SHP77 treated with DMSO at 0.1 percent for 48 hours (cell line): ENCODE measurements at regions not wholly inside any gene's neighbourhood (a gene's known extent, or its start where the extent isn't known, plus 50 kb on each side); places are given as distances from the start of the nearest gene placed in this dataset.

ENCODE experiments used
- DNase-seq: peaks from one replicate; lab custom pipeline; 2025; lab: John Stamatoyannopoulos, UW

DNA sequence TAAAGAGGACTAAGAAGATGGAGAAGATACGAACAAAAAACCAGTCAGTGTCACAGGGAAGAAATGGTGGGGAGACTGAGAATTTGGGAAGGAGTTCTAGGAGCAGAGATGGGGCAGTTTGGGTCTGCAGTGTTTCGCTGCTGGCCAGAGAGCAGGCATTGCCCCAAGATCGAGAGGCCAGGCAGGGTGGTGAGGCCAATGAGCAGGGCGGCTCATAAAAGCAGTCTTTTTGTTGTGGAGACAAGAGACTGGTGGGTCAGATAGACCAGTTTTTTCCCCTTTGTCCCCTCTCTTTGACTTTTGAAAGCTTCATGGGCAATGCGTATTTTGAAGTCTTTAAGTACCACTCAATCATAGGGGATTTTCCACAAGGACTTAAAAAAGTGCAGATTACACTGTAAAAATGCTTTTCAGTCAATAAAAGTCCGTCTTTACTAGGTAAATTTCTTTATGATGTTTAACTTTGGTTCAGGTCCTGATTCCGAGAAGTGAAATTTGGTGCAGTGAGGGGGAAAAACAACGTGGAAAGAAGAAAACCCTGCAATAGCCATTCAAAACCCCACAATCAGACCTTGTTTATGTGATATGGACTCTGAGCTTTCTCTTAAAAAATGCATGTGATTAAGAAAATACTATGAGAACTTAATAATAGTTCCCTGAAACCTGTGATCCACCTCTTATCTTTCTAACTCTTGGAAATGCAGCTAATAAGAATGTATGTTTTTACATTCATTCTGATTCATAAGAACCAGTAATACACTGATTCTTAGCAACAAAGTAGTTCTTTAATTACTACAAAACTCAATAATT, 338.9 kb downstream of the KLF5 start:
- DNase-seq = no peak

DNA sequence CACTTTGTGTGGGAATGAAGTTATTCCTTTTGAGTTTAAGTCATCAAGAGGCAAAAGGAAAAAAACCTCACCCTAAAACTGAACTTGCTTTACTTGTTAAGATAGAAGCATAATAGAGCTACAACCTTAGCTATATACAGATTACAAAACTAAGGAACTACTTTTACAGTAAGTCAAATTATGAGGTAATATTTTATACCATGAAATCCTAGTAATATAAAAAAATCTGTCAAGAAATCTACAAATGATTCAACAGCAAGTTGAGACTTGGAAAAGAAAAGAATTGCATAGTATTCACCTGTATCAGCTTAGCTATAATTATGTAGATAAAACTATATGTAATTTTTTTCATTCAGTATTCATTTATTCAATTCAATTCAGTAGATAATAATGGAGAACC, 335.3 kb downstream of the KLF5 start:
- DNase-seq = no peak

- no peak for DNase-seq
These were observed 331.3 kb downstream of the KLF5 start for GRCh38 chr13:73390100-73390499.

DNA sequence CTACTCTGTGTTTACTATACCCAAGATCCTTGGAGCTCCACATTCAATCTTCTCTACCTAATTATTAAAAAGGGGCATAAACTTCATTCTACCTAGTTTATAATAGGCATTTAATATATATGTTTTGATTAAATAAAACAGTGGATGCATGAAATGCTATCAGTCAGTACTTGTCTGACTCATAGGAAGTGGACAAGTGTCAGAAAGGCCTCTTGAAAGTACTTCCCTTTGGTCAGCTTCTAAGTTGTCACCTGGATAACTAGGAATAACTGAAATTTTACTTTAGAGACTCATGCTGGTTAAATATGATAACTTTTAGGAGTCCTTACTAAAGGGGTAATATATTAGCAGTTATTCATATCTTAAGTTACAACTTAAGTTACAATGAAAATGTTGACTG, 329.8 kb downstream of the KLF5 start:
- no peak for DNase-seq

- DNase-seq = no peak
These were observed 328.5 kb downstream of the KLF5 start for GRCh38 chr13:73387318-73387717.

DNA sequence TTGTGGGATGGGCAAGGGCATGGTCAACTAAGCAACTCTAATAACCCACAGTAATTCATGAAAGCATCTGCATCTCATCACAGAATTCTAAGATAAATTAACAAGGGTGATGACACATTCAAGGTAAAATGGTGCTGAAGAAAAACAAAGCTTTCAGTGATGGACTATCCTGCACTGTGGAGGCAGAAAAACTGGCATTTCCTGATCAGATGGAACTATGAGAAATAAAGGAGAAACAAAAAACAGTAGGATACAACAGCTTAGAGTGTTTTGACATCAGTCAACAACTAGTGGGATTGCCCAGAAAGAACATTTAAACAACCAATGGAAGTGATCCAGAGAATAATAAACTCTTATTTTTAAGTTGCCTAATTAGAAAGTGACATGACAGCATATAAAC, 327.0 kb downstream of the KLF5 start:
- no peak for DNase-seq

DNA sequence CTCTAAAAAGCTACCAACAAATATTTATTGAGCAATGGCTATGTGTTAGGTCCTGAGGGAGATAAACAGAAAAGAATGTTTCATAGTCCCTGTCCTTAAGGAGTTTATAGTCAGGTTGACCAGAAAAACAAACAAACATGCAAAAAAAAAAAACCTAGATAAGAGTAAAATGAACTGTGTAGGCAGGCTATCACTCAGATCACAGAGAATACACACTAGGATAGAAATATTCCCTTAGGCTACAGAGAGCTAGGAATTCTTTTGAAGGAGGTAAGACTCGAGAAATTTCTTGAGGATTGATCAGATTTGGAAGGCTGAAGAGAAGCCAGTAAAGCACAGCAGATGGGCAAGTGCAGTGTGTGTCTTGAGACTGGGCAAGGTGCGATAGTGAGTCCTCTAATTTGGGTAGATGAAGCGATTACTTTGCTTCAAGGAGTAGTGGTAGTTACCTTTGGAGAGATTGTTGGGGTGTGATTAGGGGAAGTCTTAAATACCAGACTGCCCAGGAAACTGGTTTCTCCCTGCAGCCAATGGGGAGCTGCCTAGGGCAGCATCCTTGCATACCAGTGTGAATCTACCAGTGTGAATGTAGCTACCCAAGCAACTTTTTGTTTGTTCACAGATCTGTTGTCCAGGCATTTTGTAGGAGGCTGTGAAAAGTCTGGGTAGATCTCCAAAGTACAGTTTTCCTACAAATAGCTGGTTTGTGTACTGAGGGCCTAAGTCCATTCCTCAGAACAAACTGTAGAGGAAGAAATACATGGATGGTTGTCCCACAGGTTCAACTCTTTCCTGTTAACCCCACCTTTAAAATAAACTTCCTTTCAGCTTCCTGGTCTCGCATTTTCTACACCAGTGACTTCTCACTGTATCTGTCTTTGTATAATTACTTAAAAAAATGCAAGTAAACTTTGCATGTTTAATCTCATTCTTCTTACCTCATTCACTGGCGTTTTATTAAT, 314.1 kb downstream of the KLF5 start:
- no peak for DNase-seq

DNA sequence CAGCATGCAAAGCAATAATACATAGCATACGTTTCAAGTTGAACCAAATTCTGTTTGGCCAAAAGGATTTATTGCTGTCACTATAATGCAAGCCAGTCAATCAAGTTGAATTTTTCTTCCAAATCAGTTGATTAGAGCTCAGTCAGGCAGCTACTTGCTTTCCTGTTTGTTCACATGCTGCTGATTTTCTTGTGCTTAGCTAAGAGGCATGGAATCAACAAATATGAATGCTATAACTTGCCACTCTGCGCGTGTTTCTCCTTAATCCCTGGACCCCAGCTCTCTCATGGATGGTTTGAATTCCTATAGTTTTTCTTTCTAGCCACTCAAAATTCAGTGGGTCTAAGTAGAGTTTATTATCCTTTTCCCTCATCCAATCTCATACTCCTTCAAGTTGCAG, 311.3 kb downstream of the KLF5 start:
- DNase-seq = no peak

DNA sequence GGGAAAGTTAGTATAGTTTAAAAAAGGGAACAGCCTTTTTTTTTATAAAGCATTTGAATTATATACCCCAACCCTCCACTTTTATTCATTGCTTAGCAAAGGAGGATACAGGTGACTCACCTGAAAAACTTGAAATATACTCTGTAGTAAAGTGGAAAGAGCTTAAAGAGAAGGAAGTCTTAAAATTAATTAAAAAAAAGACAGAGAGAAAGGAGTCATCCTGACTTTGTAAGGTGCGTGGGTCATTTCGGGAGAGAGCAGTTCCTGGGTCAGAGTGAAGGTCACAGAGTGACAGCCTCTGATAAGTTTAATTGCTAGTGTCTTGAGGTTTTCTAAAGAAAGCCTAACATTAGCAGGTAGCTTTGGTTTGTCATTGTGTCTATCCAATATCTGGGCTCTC, 310.3 kb downstream of the KLF5 start:
- no peak for DNase-seq

DNA sequence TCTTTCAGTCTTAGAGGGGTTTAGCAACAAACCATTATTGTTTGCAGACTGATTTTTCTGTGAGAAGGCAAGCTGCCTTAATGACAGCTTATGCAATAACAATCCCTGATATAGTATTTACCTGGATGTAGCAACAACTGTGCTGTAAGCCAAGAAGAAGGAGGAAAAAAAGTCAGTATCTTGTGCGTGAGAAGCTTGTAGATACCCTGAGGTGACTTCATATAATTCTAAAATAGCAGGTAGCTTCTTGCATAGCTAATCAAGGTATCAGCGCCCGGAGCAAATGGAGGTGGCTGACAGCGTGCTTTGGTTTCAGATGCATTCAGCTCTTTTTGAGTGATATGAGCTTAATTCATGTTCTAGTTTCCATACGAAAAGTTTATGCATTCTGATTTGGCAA, 309.8 kb downstream of the KLF5 start:
- DNase-seq = no peak

DNA sequence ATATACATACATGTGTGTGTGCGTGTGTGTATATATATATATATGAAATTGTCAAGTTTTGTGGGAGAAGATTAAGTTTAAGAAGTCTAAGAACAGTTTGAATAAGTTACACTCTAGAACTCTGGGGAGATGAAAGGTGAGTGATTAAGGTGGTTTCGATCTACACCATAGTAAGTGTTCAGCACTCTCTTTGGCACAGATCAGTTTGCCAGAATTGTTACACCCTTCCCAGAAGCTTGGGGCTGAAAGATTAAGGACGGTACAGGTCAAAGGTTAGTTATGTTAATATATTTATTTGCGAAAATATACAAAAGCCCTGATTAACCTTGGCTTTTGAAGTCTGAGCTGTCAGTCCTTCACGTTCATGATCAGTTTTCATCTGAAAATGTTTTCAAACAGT, 309.1 kb downstream of the KLF5 start:
- DNase-seq = no peak

DNA sequence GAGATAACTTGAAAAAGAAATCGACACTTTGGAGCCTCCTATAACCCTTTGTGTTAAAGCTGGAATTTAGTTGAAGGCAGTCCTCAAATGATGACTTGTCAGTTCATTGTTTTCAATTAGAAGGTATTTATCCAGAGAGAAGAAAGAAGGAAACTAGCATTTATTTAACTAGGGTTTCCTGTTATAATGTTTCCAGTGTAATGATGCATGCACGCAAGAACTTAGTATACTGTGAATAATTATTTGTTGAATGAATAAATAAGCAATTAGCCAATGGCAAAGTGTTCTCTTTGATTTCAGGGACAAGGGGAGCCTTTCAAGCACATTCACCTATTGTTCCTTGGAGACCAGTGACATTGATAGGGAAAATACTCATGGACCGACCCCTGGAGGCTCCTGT, 307.4 kb downstream of the KLF5 start:
- no peak for DNase-seq

DNA sequence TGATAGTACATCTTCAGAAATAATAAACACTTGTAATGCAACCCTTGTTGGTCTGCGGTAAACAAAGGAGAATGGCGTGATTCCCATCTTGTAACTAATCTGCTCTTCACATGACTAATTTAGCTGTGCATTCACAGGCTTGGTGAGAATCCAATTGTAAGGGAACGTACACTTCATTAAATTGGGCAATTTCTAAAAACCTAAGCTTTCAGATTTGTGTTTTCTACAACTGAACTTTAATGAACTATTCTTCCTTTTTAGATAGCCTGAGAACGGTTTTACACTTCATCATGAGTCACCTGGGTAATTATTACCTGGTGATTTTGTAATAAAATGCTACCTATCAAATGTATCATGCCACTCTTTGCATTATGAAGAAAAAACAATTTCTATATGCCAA, 306.9 kb downstream of the KLF5 start:
- no peak for DNase-seq

- no peak for DNase-seq
These were observed 306.4 kb downstream of the KLF5 start for GRCh38 chr13:73365252-73365651.

DNA sequence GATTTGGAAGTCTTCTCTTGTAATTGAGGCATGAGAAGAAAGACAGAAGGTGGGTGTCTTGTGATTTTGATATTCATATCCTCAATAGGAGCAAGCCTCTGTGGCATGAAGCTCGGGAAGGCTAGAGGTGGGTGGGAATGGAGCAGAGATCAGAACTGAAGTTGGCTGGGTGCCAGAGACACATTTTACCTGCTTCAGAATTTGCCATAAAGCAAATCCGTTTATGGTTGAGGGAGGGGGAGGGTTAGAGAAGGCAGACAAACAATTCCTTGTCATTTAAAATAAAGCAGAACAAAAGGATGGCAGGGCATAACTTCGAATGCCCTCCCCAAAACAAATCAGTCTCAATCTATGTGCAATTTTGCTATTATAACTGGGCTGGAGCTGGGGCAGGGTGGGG, 305.9 kb downstream of the KLF5 start:
- DNase-seq = no peak

DNA sequence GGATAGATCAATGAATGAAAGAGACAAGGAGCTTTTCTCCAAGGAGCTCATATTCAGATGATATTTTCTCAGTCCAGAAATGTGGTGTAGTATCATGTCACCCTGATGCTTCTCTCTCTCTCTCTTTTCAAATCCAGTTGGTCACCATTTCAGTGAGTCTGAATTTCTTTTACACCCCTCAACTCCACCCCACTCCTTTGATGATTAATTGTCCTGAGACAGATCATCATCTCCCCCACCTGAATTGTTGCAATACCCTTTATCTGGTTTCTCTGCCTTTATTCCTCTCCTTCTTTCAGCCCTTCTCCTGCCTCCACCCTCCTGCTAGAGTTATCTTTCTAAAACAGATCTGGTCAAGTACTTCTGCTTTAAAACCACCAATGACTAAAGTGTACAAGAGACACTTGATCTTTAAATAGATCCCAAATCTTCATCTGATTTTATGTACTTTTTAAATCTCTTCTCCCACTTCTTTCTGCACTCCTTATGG, 299.8 kb downstream of the KLF5 start:
- no peak for DNase-seq

- DNase-seq = no peak
These were observed 296.3 kb downstream of the KLF5 start for GRCh38 chr13:73355134-73355533.

- DNase-seq = no peak
These were observed 292.9 kb downstream of the KLF5 start for GRCh38 chr13:73351730-73352129.

DNA sequence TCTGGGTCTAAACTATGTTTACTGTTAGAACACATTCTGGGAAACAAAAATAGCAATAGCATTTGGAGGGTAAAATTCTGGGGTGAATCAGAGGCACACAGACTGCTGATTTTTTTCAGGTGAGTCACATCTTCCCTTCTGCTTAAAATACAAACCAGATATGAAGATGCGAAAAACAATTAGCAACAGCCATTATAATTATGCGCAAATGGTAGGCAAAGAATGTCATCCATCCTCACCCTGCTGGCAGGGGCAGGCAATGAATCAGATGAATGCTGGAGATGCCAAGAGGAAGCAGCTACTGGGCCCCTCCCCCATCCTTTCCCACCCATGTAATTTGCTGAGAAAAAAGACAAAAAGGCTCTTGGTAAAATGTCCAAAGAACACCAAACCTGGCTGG, 282.9 kb downstream of the KLF5 start:
- DNase-seq = no peak

DNA sequence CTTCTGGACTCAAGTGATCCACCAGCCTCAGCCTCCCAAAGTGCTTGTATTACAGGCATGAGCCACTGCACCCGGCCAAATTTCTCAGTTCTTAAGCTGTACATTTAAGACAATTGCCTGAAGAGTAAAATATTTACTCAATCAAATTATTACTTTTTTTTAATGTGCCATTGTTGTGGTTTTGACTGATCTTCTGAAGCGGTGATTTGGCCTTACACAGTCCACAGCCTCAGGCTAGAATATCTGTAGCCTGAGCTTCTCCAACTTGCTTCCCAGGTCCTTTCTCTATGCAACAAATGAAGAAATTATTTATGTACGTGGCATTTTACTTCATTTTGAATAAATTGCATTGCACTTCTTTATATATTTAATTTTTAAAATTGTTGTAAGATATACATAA, 281.3 kb downstream of the KLF5 start:
- no peak for DNase-seq

DNA sequence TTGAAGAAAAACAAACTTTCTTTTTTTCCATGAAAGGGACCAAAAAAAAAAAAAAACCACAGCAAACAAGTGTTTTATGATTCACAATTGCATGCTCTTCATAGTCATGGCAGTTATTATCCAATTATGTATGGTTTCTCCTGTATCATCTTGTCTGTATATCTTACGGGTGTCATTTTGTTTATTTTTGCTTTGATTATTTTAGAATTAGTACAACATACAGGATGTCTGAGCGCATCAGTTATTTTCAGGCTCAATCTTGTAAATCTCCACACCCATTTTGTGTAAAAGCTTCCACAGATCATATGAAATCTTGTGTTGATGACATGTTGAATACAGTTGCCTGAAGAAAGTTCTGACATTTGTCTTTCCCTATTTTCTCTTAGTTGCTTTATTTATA, 280.3 kb downstream of the KLF5 start:
- no peak for DNase-seq

DNA sequence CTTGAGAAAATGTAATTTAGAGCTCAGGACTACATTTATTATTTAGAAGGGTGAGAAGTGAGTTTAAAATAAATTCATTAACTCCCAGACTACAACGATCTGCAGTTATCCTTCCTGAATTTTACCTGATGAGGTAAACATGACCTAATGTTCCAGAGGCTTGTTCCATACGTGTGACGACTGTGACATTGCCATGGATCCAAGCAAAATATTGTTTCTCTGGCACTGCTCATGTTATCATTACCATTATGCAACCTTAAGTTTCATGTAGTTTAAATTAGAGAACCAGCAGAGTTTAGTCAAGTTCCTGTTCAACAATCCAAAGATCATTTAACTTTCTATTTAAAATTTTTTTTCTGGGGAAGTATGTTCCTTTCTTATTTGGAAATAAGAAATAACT, 279.6 kb downstream of the KLF5 start:
- DNase-seq = no peak

- DNase-seq = no peak
These were observed 278.7 kb downstream of the KLF5 start for GRCh38 chr13:73337532-73337931.
